ENCODE measurements at regions not wholly inside any gene's neighbourhood (a gene's known extent, or its start where the extent isn't known, plus 50 kb on each side); places are given as distances from the start of the nearest gene placed in this dataset.

DNA sequence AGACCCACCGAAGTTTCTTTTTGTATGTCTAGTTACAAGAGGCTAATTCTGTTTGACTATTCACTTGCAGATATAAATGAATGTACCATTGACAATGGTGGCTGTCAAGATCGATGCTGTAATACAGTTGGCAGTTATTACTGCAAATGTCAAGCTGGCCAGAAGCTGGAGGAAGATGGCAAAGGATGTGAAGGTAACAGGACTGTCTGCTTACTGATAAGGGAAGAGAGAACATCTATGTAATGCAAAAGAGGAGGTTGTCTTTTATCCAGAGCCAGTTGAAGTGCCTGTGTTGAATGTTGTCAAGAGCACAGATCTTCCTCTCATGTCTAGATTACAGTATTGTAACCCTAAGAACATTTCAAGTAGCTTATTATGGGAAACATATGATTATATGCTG lies 549.5 kb upstream of the GOLIM4 start:
- H3K4me2 ChIP-seq (ENCODE audit: low read length), result no peak overlapping the region
- no peaks in the 10 kb centered on the region for H3K9me3 ChIP-seq (replicated peaks; ENCODE audit: low read length)
- no peaks in the 10 kb centered on the region for H3K36me3 ChIP-seq (ENCODE audit: insufficient read depth, low read length)
- no peak overlapping the region for H3K9ac ChIP-seq (ENCODE audit: low read depth, low read length)
- no peak overlapping the region for H3K4me3 ChIP-seq (ENCODE audit: low read length)
- no peaks in the 10 kb centered on the region for H3K27me3 ChIP-seq (ENCODE audit: control insufficient read depth, insufficient read depth, low read length)
- no peaks in the 10 kb centered on the region for H3K4me1 ChIP-seq (ENCODE audit: control insufficient read depth, insufficient read depth, low read length)

DNA sequence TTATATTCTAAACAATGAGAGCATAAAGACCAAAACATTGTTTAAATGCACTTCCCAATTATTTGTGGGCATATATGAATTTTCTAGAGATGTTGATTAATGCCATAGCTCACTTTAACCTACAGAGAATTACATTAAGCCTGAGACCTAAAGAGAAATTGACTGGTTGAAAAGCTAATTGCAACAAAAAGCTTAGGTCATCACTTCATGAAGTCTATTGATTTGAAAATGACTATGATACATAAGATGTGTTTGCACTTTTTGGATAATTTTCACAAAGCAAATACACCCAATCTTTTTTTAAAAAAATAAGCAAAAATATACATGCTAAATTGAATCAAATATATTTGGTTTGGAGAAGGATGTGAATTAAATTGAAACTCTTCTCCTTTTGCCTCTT lies 532.8 kb upstream of the GOLIM4 start:
- no peaks in the 10 kb centered on the region for H3K9me3 ChIP-seq (replicated peaks; ENCODE audit: low read length)
- no peaks in the 10 kb centered on the region for H3K4me1 ChIP-seq (ENCODE audit: control insufficient read depth, insufficient read depth, low read length)
- H3K27me3 ChIP-seq (ENCODE audit: control insufficient read depth, insufficient read depth, low read length), result no peaks in the 10 kb centered on the region
- no peak overlapping the region for H3K4me2 ChIP-seq (ENCODE audit: low read length)
- no peak overlapping the region for H3K9ac ChIP-seq (ENCODE audit: low read depth, low read length)
- H3K4me3 ChIP-seq (ENCODE audit: low read length), result no peak overlapping the region
- no peaks in the 10 kb centered on the region for H3K36me3 ChIP-seq (ENCODE audit: insufficient read depth, low read length)

DNA sequence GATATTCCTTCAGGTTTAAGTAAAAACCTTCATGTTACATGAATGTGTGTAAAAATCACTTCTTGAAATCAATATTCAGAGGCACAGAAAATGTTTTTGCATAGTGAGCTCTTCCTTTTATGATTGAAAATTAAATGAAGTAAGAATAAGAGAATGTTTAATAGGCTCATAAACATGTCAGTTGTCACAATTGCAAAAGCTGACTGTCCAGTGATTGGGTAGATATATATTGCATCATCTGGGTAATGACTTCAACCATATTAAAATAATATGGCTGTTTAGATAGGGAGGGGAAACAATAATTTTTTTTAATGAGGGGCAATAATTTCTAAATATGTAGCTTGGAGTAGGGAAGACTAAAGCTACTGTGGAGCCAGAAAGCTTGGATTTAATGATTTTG lies 529.8 kb upstream of the GOLIM4 start:
- H3K27me3 ChIP-seq (ENCODE audit: control insufficient read depth, insufficient read depth, low read length), result no peaks in the 10 kb centered on the region
- H3K4me3 ChIP-seq (ENCODE audit: low read length), result no peak overlapping the region
- no peak overlapping the region for H3K4me2 ChIP-seq (ENCODE audit: low read length)
- H3K9ac ChIP-seq (ENCODE audit: low read depth, low read length), result no peak overlapping the region
- no peaks in the 10 kb centered on the region for H3K36me3 ChIP-seq (ENCODE audit: insufficient read depth, low read length)
- H3K9me3 ChIP-seq (replicated peaks; ENCODE audit: low read length), result no peaks in the 10 kb centered on the region
- no peaks in the 10 kb centered on the region for H3K4me1 ChIP-seq (ENCODE audit: control insufficient read depth, insufficient read depth, low read length)

DNA sequence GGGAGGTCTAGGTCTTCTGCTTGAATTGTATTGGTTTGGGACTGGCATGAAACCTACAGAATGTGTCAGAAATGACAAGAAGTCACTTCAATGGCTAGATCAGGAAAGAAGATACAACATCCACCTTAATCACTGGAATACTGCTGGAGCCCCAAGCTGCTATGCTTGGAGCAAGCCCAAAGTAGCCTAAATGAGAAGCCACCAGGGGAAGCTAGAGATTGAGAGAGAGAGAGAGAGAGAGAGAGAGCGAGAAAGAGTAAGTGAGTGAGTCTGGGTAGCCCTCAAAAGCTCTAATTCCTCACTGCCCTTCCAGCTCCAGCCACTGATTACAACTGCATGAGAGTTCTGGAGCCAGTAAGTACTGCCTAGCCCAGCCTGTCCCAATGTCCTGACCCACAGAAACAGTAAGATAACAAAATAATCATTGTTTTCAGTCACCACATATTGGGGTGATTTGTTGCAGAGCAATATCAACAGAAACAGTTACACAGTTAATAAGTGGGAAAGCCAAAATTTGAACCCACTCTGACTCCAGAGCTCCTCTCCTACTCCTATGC lies 529.2 kb upstream of the GOLIM4 start:
- Histone ChIP-seq H3K4me1 (ENCODE audit: control insufficient read depth, insufficient read depth, low read length) (no peaks in the 10 kb centered on the region), H3K9ac (ENCODE audit: low read depth, low read length) (no peak overlapping the region), H3K36me3 (ENCODE audit: insufficient read depth, low read length) (no peaks in the 10 kb centered on the region), H3K27me3 (ENCODE audit: control insufficient read depth, insufficient read depth, low read length) (no peaks in the 10 kb centered on the region), H3K4me2 (ENCODE audit: low read length) (no peak overlapping the region), H3K4me3 (ENCODE audit: low read length) (no peak overlapping the region), H3K9me3 (replicated peaks; ENCODE audit: low read length) (no peaks in the 10 kb centered on the region)

DNA sequence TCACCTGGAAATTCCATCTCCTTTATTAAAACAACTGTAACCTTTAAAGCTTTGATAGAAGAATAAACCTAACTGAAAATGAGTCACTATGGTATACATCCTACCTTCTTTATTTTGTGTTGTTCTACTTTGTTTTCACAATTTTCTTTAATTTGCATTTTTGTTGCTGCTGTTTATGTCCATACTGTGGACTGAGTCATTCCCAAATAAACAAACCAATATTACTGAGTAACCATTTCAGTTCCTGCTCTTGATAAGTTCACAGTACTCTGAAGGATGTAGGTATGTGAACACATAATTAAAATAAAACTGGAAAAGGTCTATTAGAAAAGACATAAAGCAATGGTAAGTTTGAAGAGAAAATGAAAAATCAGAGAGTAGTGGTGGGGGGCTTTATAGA lies 528.5 kb upstream of the GOLIM4 start:
- H3K9ac ChIP-seq (ENCODE audit: low read depth, low read length), result no peak overlapping the region
- H3K4me2 ChIP-seq (ENCODE audit: low read length), result no peak overlapping the region
- no peaks in the 10 kb centered on the region for H3K27me3 ChIP-seq (ENCODE audit: control insufficient read depth, insufficient read depth, low read length)
- no peak overlapping the region for H3K4me3 ChIP-seq (ENCODE audit: low read length)
- no peaks in the 10 kb centered on the region for H3K4me1 ChIP-seq (ENCODE audit: control insufficient read depth, insufficient read depth, low read length)
- H3K36me3 ChIP-seq (ENCODE audit: insufficient read depth, low read length), result no peaks in the 10 kb centered on the region
- no peaks in the 10 kb centered on the region for H3K9me3 ChIP-seq (replicated peaks; ENCODE audit: low read length)

DNA sequence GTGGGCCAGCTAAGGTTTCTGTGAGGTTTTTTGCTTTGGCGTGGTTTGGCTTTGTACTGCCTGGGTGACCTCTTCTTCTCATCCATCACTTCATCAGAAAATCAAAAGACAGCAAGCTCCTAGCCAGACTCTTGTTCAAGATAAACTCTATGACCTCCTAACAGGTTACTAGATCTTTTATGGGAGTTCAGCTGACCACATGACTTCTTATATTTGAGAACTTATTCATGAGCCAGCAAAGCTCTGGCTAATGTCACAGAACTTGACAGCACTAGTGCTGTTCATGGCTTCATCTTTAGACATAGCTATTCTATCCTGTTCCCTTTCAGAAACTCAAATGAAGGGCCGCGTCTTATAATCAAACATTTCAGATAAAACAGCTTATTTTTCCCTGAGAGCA lies 527.1 kb upstream of the GOLIM4 start:
- Histone ChIP-seq H3K4me1 (ENCODE audit: control insufficient read depth, insufficient read depth, low read length) (no peaks in the 10 kb centered on the region), H3K4me2 (ENCODE audit: low read length) (no peak overlapping the region), H3K36me3 (ENCODE audit: insufficient read depth, low read length) (no peaks in the 10 kb centered on the region), H3K27me3 (ENCODE audit: control insufficient read depth, insufficient read depth, low read length) (no peaks in the 10 kb centered on the region), H3K9ac (ENCODE audit: low read depth, low read length) (no peak overlapping the region), H3K4me3 (ENCODE audit: low read length) (no peak overlapping the region), H3K9me3 (replicated peaks; ENCODE audit: low read length) (no peaks in the 10 kb centered on the region)

DNA sequence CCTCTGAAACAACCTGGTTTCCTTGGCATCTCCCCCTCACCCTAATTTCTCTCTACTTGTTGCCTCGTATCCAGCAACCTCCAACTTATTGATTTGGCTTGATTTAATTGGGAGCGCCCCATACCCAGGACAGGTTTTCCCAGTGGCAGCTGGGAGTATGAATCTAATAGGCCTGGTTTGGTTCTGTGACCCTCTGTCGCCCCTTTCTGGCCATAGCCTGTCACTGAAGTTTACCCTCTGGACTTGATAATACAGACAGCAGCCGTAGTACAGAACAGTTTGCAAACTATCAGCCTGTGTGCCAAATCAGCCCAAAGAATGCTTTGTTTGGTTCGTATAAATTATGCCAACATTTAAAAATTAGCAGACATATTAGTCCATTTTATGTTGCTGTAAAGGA lies 525.1 kb upstream of the GOLIM4 start:
- no peaks in the 10 kb centered on the region for H3K9me3 ChIP-seq (replicated peaks; ENCODE audit: low read length)
- H3K4me3 ChIP-seq (ENCODE audit: low read length), result no peak overlapping the region
- no peaks in the 10 kb centered on the region for H3K4me1 ChIP-seq (ENCODE audit: control insufficient read depth, insufficient read depth, low read length)
- H3K4me2 ChIP-seq (ENCODE audit: low read length), result no peak overlapping the region
- no peaks in the 10 kb centered on the region for H3K27me3 ChIP-seq (ENCODE audit: control insufficient read depth, insufficient read depth, low read length)
- H3K36me3 ChIP-seq (ENCODE audit: insufficient read depth, low read length), result no peaks in the 10 kb centered on the region
- no peak overlapping the region for H3K9ac ChIP-seq (ENCODE audit: low read depth, low read length)

DNA sequence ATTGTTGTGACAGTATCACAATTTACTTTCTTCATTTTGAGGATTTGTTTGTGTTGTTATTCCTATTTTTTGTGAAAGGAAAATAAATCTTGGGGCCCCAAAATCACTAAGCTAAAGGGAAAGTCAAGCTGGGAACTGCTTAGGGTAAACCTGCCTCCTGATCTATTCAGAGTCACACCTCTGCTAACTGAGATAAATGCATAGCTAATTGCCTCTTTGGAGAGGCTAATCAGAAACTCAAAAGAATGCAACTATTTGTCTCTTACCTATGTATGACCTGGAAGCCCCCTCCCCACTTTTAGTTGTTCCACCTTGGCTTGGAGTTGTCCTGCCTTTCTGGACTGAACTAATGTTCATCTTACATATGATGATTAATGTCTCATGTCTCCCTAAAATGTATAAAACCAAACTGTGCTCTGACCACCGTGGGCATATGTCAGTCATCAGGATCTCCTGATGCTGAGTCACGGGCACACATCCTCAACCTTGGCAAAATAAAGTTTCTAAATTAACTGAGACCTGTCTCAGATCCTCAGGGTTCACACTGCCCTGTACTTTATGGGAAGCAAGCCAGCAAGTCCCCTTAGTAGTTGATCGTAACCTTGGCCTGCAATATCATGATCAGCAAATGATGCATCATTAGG lies 523.2 kb upstream of the GOLIM4 start:
- no peaks in the 10 kb centered on the region for H3K36me3 ChIP-seq (ENCODE audit: insufficient read depth, low read length)
- H3K4me1 ChIP-seq (ENCODE audit: control insufficient read depth, insufficient read depth, low read length), result no peaks in the 10 kb centered on the region

DNA sequence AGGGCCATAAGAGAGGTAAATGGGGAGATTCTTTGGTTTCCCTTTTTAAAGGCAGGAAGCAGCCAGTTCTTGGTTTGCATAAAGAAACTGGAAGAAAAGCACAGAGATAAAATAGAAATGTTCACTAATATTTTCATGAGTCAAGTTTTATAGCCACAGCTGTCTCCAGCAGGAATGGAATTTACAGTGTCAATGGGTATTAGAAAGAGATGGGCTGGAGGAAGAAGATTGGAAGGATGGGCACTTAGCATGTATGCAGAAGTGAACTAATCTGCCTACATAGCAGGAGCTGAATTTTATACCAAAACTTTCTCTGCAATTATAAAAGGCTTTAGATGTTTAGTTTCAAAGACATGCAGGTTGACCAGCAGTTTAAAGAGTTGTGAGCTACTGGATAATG lies 521.9 kb upstream of the GOLIM4 start:
- no peaks in the 10 kb centered on the region for H3K27me3 ChIP-seq (ENCODE audit: control insufficient read depth, insufficient read depth, low read length)
- H3K4me3 ChIP-seq (ENCODE audit: low read length), result no peak overlapping the region
- no peaks in the 10 kb centered on the region for H3K4me1 ChIP-seq (ENCODE audit: control insufficient read depth, insufficient read depth, low read length)
- H3K36me3 ChIP-seq (ENCODE audit: insufficient read depth, low read length), result no peaks in the 10 kb centered on the region
- H3K9ac ChIP-seq (ENCODE audit: low read depth, low read length), result no peak overlapping the region
- H3K9me3 ChIP-seq (replicated peaks; ENCODE audit: low read length), result no peaks in the 10 kb centered on the region
- no peak overlapping the region for H3K4me2 ChIP-seq (ENCODE audit: low read length)

More for the DNA sequence above, 523.2 kb upstream of the GOLIM4 start:
- no peak overlapping the region for H3K9ac ChIP-seq (ENCODE audit: low read depth, low read length)
- H3K27me3 ChIP-seq (ENCODE audit: control insufficient read depth, insufficient read depth, low read length), result no peaks in the 10 kb centered on the region
- no peak overlapping the region for H3K4me3 ChIP-seq (ENCODE audit: low read length)
- no peak overlapping the region for H3K4me2 ChIP-seq (ENCODE audit: low read length)
- no peaks in the 10 kb centered on the region for H3K9me3 ChIP-seq (replicated peaks; ENCODE audit: low read length)

DNA sequence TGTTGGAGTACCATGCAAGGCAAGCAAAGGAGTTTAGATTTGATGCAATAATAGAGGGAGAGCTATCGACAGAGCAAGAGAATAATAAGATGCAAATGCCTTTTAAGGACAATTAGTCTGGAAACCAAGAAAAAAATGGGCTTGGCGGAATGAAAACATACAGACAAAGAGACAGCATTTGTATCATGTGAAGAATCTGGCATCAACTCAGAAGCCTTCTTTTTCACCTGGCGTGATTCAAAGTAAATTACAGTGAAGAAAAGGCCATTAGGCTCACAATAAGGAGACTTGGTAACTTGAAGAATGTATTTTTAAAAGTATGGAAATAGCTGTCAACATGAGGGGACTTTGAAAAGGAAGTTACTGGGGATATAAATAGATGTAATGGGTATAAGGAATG lies 521.2 kb upstream of the GOLIM4 start:
- H3K36me3 ChIP-seq (ENCODE audit: insufficient read depth, low read length), result no peaks in the 10 kb centered on the region
- H3K4me2 ChIP-seq (ENCODE audit: low read length), result no peak overlapping the region
- no peak overlapping the region for H3K4me3 ChIP-seq (ENCODE audit: low read length)
- no peaks in the 10 kb centered on the region for H3K4me1 ChIP-seq (ENCODE audit: control insufficient read depth, insufficient read depth, low read length)
- no peak overlapping the region for H3K9ac ChIP-seq (ENCODE audit: low read depth, low read length)
- H3K27me3 ChIP-seq (ENCODE audit: control insufficient read depth, insufficient read depth, low read length), result no peaks in the 10 kb centered on the region
- H3K9me3 ChIP-seq (replicated peaks; ENCODE audit: low read length), result no peaks in the 10 kb centered on the region

DNA sequence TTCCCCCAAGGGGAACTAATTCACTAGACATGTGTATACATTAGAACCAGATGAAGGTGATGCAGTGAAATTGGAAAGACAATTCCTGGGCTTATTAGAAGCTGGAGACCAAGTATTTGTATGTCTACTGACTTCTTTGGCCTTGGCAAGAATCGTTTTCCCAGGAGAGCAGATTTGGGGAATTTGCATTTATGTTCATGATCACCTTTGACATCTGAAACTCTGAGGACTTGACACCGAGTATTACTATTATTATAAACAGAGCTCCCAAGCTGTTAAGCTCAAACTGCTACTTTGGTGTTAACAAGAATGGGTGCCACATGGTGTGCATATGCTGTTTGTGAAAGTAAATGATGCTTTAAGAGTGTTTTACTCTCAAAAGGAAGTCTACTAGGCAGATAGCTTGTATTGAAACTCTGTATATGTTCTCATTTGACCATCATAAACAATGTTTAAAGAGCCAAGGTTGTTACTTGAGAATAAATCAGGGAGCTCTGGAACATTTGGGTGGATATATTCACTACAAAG lies 519.8 kb upstream of the GOLIM4 start:
- no peak overlapping the region for H3K9ac ChIP-seq (ENCODE audit: low read depth, low read length)
- no peaks in the 10 kb centered on the region for H3K36me3 ChIP-seq (ENCODE audit: insufficient read depth, low read length)
- no peaks in the 10 kb centered on the region for H3K9me3 ChIP-seq (replicated peaks; ENCODE audit: low read length)
- H3K4me1 ChIP-seq (ENCODE audit: control insufficient read depth, insufficient read depth, low read length), result no peaks in the 10 kb centered on the region
- H3K4me3 ChIP-seq (ENCODE audit: low read length), result no peak overlapping the region
- H3K4me2 ChIP-seq (ENCODE audit: low read length), result no peak overlapping the region
- H3K27me3 ChIP-seq (ENCODE audit: control insufficient read depth, insufficient read depth, low read length), result no peaks in the 10 kb centered on the region

DNA sequence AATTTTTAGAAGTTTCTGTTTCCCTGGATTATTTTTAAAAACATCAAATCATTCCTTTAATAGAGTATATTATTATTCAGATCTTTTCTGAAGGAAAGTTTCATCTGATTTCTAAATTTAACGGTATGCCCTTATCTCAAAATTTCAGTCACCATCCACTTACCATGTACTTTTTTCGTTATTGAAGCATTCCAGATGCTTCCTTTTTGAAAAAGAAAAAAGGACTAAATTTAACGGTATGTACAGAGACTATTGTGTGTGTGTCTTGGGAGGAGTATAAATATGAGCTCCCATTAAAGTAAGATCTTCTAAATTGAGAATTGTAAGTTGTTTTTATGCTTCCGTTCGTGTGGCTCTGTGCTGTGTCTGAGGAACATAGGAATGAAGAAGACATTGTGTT lies 517.4 kb upstream of the GOLIM4 start:
- no peak overlapping the region for H3K9ac ChIP-seq (ENCODE audit: low read depth, low read length)

More for the DNA sequence above, 517.4 kb upstream of the GOLIM4 start:
- no peak overlapping the region for H3K4me2 ChIP-seq (ENCODE audit: low read length)
- no peaks in the 10 kb centered on the region for H3K36me3 ChIP-seq (ENCODE audit: insufficient read depth, low read length)
- no peak overlapping the region for H3K4me3 ChIP-seq (ENCODE audit: low read length)
- H3K27me3 ChIP-seq (ENCODE audit: control insufficient read depth, insufficient read depth, low read length), result no peaks in the 10 kb centered on the region
- no peaks in the 10 kb centered on the region for H3K9me3 ChIP-seq (replicated peaks; ENCODE audit: low read length)
- H3K4me1 ChIP-seq (ENCODE audit: control insufficient read depth, insufficient read depth, low read length), result no peaks in the 10 kb centered on the region

Data from skeletal muscle satellite cell (primary cell).